ENCODE measurements at regions not wholly inside any gene's neighbourhood (a gene's known extent, or its start where the extent isn't known, plus 50 kb on each side); places are given as distances from the start of the nearest gene placed in this dataset.

DNA sequence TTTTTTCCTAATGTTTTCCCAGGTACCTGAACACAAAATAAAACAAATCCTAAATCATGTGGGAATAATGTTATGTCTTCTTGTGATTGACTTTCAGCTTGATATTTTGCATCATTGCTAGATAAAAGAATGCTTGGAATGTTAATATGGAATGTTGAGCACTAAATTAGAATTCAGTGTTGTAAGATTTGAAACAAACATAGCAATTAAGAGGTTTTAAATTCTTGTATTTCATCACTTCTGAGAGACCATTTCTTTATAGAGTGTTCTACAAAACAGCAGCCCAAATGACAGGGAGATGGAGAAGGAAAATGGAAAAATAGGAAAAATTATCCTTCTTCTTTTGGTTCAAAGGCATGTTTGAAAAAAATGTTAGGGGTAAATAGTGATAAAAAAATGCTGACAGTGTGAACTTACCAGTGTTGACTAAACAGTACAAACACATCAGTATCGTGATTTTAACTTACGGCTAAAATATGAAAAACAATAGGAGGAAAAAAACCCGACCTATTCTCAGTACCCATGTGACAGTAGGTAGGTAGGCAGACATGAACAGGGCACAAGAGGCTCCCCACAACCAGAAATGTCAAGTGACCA, 102.6 kb upstream of the PDE5A start:
- FAIRE-seq: no peak
- DNase-seq (ENCODE audit: insufficient read length, low spot score): no peak
- TF ChIP-seq, protein P1, sequence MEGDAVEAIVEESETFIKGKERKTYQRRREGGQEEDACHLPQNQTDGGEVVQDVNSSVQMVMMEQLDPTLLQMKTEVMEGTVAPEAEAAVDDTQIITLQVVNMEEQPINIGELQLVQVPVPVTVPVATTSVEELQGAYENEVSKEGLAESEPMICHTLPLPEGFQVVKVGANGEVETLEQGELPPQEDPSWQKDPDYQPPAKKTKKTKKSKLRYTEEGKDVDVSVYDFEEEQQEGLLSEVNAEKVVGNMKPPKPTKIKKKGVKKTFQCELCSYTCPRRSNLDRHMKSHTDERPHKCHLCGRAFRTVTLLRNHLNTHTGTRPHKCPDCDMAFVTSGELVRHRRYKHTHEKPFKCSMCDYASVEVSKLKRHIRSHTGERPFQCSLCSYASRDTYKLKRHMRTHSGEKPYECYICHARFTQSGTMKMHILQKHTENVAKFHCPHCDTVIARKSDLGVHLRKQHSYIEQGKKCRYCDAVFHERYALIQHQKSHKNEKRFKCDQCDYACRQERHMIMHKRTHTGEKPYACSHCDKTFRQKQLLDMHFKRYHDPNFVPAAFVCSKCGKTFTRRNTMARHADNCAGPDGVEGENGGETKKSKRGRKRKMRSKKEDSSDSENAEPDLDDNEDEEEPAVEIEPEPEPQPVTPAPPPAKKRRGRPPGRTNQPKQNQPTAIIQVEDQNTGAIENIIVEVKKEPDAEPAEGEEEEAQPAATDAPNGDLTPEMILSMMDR (IDR thresholded peaks at IDR 0.05; ENCODE audit: insufficient read depth, missing control alignments): no peak

DNA sequence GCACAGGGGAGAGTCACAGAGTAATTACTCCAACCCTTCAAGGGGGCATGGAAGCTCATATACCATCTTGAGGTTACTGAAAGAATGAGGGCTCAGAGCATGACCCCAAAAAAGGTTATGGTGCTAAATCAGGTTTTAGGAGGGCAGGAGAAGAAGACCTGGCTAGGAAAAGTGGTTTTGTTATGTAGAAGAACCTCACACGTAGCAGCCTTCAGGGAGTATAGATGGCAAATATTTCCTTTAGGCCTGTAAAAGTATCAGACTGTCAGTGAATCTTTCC, 102.0 kb upstream of the PDE5A start:
- FAIRE-seq: no peak
- TF ChIP-seq, protein P1 (IDR thresholded peaks at IDR 0.05; ENCODE audit: insufficient read depth, missing control alignments): no peak
- no peak for DNase-seq (ENCODE audit: insufficient read length, low spot score)

DNA sequence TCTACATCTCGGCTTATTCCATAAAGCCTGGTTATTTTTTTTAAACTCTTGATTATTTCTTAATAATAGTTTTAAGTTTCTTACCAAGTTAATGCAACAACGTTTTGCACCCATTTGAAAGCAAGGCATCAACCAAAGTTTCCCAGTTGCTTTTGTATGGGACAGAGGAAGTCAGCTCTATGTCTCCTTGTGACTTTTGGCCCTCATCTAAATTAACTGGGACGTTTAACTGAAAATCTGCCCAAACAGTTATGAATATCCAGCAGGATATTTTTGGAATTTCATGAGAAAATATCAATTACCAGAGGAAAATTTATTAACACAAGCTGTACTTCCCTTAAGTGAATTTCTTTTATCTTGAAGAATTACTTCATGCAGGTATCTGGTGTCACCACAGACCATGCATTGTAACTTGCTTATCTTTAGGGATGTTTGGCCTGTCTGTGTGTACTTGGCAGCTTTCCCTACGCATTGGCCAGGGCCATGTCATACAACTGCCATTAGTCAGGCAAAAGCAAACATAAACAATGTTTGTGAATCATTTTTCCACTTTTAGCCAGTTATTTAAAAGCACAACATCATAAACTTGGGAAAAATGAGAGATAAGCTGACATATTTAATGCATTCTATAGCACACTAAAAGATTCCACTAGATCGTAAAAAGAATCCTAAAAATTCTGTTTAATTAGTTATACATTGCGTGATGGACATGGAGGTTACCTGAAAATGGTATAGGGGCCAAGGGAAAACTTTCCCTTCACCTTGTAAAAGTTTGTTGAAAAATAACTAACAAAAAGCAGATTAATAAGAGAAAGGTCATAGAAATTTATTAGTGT, 101.4 kb upstream of the PDE5A start:
- no peak for DNase-seq (ENCODE audit: insufficient read length, low spot score)

GRCh38 chr4:119728692-119729593, 100.3 kb upstream of the PDE5A start:
- FAIRE-seq: no peak
- DNase-seq (ENCODE audit: insufficient read length, low spot score): no peak
- TF ChIP-seq, protein P1 (IDR thresholded peaks at IDR 0.05; ENCODE audit: insufficient read depth, missing control alignments): no peak

More for the DNA sequence above, 101.4 kb upstream of the PDE5A start:
- TF ChIP-seq, protein P1 (IDR thresholded peaks at IDR 0.05; ENCODE audit: insufficient read depth, missing control alignments): no peak
- FAIRE-seq: no peak

DNA sequence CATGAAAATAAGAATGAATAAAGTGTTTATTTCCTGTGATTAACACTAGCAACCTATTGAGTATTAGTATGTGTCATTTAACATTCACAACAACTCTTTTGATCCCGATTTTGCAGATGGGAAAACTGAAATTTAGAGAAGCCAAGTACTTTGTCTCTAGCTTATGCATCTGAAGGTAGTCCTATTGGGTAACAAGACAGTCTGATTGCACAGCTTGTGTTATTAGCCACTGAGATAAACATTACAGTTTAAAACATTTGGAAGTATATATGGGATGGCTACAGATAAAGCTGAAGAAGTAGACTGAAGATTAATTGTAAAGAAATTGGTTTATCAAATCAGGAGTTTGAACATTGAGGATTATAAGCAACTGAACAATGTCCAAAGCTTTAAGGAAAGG, 99.6 kb upstream of the PDE5A start:
- DNase-seq (ENCODE audit: insufficient read length, low spot score) (no peak), FAIRE-seq (no peak)
- TF ChIP-seq, protein P1 (IDR thresholded peaks at IDR 0.05; ENCODE audit: insufficient read depth, missing control alignments): no peak

- FAIRE-seq (no peak), DNase-seq (ENCODE audit: insufficient read length, low spot score) (no peak)
- TF ChIP-seq, protein P1 (IDR thresholded peaks at IDR 0.05; ENCODE audit: insufficient read depth, missing control alignments): no peak
These were observed 97.9 kb upstream of the PDE5A start for GRCh38 chr4:119726505-119726904.

All from D721Med (cell line).